ENCODE measurements at regions not wholly inside any gene's neighbourhood (a gene's known extent, or its start where the extent isn't known, plus 50 kb on each side); places are given as distances from the start of the nearest gene placed in this dataset.

DNA sequence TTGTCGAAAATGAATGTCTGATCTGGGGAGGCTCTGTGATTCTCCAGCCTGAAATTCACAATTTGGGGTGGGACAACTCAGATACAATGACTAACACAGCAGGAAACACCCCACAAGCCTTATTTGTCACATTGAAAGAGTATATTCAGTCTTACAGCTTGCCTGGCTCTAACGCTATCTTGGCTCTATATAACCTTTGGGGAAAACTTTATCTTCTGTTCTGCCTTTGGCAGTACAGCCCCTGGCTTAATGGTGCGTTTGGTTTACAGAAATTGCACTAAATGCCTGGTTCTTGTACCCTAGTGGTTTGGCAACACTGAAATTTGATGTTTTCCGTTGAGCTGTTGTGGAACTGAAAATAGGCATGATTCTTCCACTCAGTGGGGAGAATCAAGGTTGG lies 178.1 kb upstream of the VEGFC start:
- CTCF ChIA-PET: interaction anchor here (0.8 kb wide), 1 partner anchor 11 kb away, joined by 3 read pairs; no protein-coding TSS in a partner anchor
- H3K36me3 ChIP-seq (ENCODE audit: control insufficient read depth, insufficient read depth, low read length): no peaks in the 10 kb centered on the region
- no peak overlapping the region for H3K4me3 ChIP-seq (ENCODE audit: low read depth, low read length)
- no peaks in the 10 kb centered on the region for H3K27me3 ChIP-seq (ENCODE audit: control insufficient read depth, insufficient read depth, low read length)
- TF ChIP-seq, protein P1, sequence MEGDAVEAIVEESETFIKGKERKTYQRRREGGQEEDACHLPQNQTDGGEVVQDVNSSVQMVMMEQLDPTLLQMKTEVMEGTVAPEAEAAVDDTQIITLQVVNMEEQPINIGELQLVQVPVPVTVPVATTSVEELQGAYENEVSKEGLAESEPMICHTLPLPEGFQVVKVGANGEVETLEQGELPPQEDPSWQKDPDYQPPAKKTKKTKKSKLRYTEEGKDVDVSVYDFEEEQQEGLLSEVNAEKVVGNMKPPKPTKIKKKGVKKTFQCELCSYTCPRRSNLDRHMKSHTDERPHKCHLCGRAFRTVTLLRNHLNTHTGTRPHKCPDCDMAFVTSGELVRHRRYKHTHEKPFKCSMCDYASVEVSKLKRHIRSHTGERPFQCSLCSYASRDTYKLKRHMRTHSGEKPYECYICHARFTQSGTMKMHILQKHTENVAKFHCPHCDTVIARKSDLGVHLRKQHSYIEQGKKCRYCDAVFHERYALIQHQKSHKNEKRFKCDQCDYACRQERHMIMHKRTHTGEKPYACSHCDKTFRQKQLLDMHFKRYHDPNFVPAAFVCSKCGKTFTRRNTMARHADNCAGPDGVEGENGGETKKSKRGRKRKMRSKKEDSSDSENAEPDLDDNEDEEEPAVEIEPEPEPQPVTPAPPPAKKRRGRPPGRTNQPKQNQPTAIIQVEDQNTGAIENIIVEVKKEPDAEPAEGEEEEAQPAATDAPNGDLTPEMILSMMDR (IDR thresholded peaks at IDR 0.05; ENCODE audit: insufficient read depth, low read depth, low read length): no peak
- POLR2A ChIA-PET: no interaction called here
- DNase-seq (ENCODE audit: low read depth): no peak

DNA sequence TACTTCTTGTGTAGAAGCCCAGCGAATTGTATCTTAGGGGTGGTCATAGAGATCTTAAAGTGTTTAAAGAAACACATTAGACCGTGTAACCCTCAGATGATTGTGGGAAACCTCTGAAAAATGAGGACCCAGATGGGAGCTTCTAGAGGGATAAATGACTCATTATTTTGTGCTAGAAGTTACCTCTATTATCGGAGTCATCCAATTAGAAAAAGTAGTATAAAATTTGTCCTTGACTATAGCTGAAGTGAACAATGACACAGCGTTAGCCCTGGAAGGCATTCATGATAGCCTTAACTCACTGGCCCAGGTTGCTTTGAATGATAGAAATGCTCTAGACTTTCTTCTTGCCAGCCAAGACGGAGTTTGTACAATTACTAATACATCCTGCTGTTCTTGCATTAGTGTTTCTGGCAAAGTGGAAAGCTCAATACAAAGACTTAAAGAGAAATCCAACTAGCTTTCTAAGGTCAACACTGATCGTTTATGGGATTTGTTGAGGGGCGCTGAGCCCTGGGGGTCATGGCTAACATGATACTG lies 178.9 kb upstream of the VEGFC start:
- H3K27me3 ChIP-seq (ENCODE audit: control insufficient read depth, insufficient read depth, low read length): no peaks in the 10 kb centered on the region
- TF ChIP-seq, protein P1 (IDR thresholded peaks at IDR 0.05; ENCODE audit: insufficient read depth, low read depth, low read length): no peak
- ChIA-PET POLR2A (no interaction called here), CTCF (interaction anchor here (1.3 kb wide), 1 partner anchor 8 kb away, joined by 4 read pairs; no protein-coding TSS in a partner anchor)
- no peaks in the 10 kb centered on the region for H3K36me3 ChIP-seq (ENCODE audit: control insufficient read depth, insufficient read depth, low read length)
- H3K4me3 ChIP-seq (ENCODE audit: low read depth, low read length): no peak overlapping the region
- DNase-seq (ENCODE audit: low read depth): no peak

DNA sequence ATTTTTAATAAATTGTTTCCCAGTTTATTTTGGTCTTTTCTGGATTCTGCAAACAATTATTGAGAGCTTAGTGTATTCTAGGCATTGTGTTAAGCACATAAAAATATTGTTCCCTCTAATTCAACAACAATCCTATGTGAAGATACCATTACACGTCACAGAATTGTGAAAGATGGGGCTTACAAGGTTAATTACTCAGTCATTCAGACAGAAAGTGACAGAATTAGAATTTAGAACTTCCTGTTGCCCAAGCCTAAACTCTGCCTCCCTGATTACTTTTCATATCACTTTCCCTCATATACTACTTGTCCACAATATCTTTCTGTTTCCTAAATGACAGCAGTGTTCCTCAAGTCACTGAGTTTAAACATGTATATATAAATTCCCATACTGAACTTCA lies 186.7 kb upstream of the VEGFC start:
- TF ChIP-seq, protein P1 (IDR thresholded peaks at IDR 0.05; ENCODE audit: insufficient read depth, low read depth, low read length): no peak
- Histone ChIP-seq H3K27me3 (ENCODE audit: control insufficient read depth, insufficient read depth, low read length) (no peaks in the 10 kb centered on the region), H3K4me3 (ENCODE audit: low read depth, low read length) (no peak overlapping the region), H3K36me3 (ENCODE audit: control insufficient read depth, insufficient read depth, low read length) (no peaks in the 10 kb centered on the region)
- no peak for DNase-seq (ENCODE audit: low read depth)
- ChIA-PET CTCF (no interaction called here), POLR2A (no interaction called here)

DNA sequence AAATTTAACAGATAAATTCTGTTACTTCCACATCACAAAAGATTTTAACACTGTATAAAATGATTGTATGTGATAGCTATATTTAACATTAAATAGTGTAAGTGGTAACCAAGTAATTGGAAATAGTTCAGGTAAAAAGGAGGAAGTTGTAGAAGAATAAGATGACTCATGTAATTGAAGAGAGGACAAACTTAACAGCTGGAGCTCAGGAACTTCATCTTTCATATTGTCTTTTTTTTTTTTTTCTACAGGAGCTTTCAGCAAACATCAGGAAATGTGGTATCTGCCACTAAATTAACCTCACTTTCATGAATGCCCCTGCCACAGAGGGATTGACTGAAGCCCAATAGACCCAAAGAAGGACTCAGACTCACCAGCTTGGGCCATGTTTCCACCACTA lies 188.4 kb upstream of the VEGFC start:
- DNase-seq (ENCODE audit: low read depth): no peak
- Histone ChIP-seq H3K36me3 (ENCODE audit: control insufficient read depth, insufficient read depth, low read length) (no peaks in the 10 kb centered on the region), H3K27me3 (ENCODE audit: control insufficient read depth, insufficient read depth, low read length) (no peaks in the 10 kb centered on the region), H3K4me3 (ENCODE audit: low read depth, low read length) (no peak overlapping the region)
- ChIA-PET CTCF (interaction anchor here (0.8 to 1.1 kb wide), 2 partner anchors 13 to 17 kb away, joined by 3 to 7 read pairs; no protein-coding TSS in a partner anchor), POLR2A (interaction anchor here (0.6 kb wide), 1 partner anchor 95 kb away, joined by 6 read pairs; no protein-coding TSS in a partner anchor)
- TF ChIP-seq, protein P1 (IDR thresholded peaks at IDR 0.05; ENCODE audit: insufficient read depth, low read depth, low read length): no peak

DNA sequence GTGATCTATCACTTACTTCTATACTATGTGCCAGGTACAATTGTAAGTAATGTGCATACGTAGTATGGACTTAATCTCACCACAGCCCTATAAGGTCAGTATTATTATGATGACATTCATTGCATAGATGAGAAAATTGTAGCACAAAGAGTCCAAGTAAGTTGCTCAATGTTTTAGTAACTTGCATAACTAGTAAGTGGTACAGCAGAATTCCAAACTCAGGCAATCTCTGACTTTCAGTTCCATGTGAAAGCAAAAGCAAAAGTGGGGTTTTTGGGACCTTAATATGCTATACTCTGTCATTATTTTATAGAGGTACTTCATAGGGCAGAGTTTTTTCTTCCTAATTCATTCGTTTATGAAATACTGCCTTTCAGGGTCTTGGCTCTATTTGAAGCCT lies 188.8 kb upstream of the VEGFC start:
- TF ChIP-seq, protein P1 (IDR thresholded peaks at IDR 0.05; ENCODE audit: insufficient read depth, low read depth, low read length): no peak
- Histone ChIP-seq H3K36me3 (ENCODE audit: control insufficient read depth, insufficient read depth, low read length) (no peaks in the 10 kb centered on the region), H3K27me3 (ENCODE audit: control insufficient read depth, insufficient read depth, low read length) (no peaks in the 10 kb centered on the region), H3K4me3 (ENCODE audit: low read depth, low read length) (no peak overlapping the region)
- DNase-seq (ENCODE audit: low read depth): no peak
- CTCF ChIA-PET: interaction anchor here (0.7 to 1.1 kb wide), 3 partner anchors 14 to 423 kb away, joined by 3 to 7 read pairs (median 3); no protein-coding TSS in a partner anchor
- POLR2A ChIA-PET: no interaction called here
